ENCODE measurements at regions not wholly inside any gene's neighbourhood (a gene's known extent, or its start where the extent isn't known, plus 50 kb on each side); places are given as distances from the start of the nearest gene placed in this dataset.

- no peaks in the 10 kb centered on the region for H3K9me1 ChIP-seq (replicated peaks; ENCODE audit: control insufficient read depth, extremely low read depth, insufficient read depth, low read length)
- no TSS peak for BruUV-seq (replicated peaks)
- POLR2A ChIA-PET = no interaction called here
- H3K36me3 ChIP-seq (ENCODE audit: control insufficient read depth in 2 of 2, extremely low read depth in 1 of 2, insufficient read depth in 2 of 2, low read length in 2 of 2) = no peaks in the 10 kb centered on the region
- no peak overlapping the region for H3K4me3 ChIP-seq (replicated peaks in 1 of 3; ENCODE audit: insufficient read depth in 1 of 3, low read depth in 1 of 3, low read length in 3 of 3)
- no peaks in the 10 kb centered on the region for H4K20me1 ChIP-seq (replicated peaks; ENCODE audit: control insufficient read depth, extremely low read depth, insufficient read depth, low read length)
- H3K4me2 ChIP-seq (ENCODE audit: insufficient read depth, low read length) = no peak overlapping the region
- no peaks in the 10 kb centered on the region for H3K9me3 ChIP-seq (replicated peaks; ENCODE audit: control insufficient read depth, insufficient read depth, low read length)
- DNase-seq (ENCODE audit: low read depth, low spot score) (no peak), FAIRE-seq (no peak)
- no peak overlapping the region for H3K9ac ChIP-seq (replicated peaks; ENCODE audit: extremely low read depth, insufficient read depth, low read length)
- intact Hi-C loops (cut with micrococcal nuclease) = no loop called here
- no peaks in the 10 kb centered on the region for H3K79me2 ChIP-seq (ENCODE audit: control insufficient read depth, insufficient read depth, low read length)
- no peak overlapping the region for H2AFZ ChIP-seq (ENCODE audit: low read depth, low read length)
- H3K27me3 ChIP-seq (ENCODE audit: control insufficient read depth in 2 of 2, insufficient read depth in 2 of 2, low read length in 2 of 2) = peaks cover 4% of the 10 kb centered on the region in 2 experiments
- no peaks in the 10 kb centered on the region for H3K4me1 ChIP-seq (ENCODE audit: control insufficient read depth, extremely low read depth, insufficient read depth, low read length)
- TF ChIP-seq JUN (IDR thresholded peaks at IDR 0.05; ENCODE audit: borderline replicate concordance, insufficient read depth, insufficient read length, low read depth) (no peak), CTCF (IDR thresholded peaks at IDR 0.05; ENCODE audit: extremely low read depth in 1 of 2, insufficient read depth in 1 of 2, low read depth in 1 of 2, low read length in 2 of 2) (no peak), POLR2AphosphoS5 (IDR thresholded peaks at IDR 0.05; ENCODE audit: insufficient read depth, low read depth, low read length) (no peak)
- H3K27ac ChIP-seq (ENCODE audit: insufficient read depth, low read depth, low read length) = no peak overlapping the region
- CTCF ChIA-PET = no interaction called here
- dilution Hi-C loops (cut with MboI; ENCODE audit: extremely low pct_ligation_motif_present, low sequenced_read_pairs) = no loop called here
Observed at GRCh38 chr15:98592136-98592535, 56.2 kb upstream of the IGF1R start.

- ChIA-PET POLR2A (no interaction called here), CTCF (interaction anchor here (1.4 kb wide), 1 partner anchor 51 kb away, joined by 6 read pairs; no protein-coding TSS in a partner anchor)
- no peak overlapping the region for H3K9ac ChIP-seq (replicated peaks; ENCODE audit: extremely low read depth, insufficient read depth, low read length)
- BruUV-seq (replicated peaks) = no TSS peak
- DNase-seq (ENCODE audit: low read depth, low spot score) (no peak), FAIRE-seq (no peak)
- H3K36me3 ChIP-seq (ENCODE audit: control insufficient read depth in 2 of 2, extremely low read depth in 1 of 2, insufficient read depth in 2 of 2, low read length in 2 of 2) = no peaks in the 10 kb centered on the region
- no peaks in the 10 kb centered on the region for H3K9me3 ChIP-seq (replicated peaks; ENCODE audit: control insufficient read depth, insufficient read depth, low read length)
- peaks cover 6 to 11% of the 10 kb centered on the region in 2 experiments for H3K27me3 ChIP-seq (ENCODE audit: control insufficient read depth in 2 of 2, insufficient read depth in 2 of 2, low read length in 2 of 2)
- no peak overlapping the region for H3K4me2 ChIP-seq (ENCODE audit: insufficient read depth, low read length)
- H4K20me1 ChIP-seq (replicated peaks; ENCODE audit: control insufficient read depth, extremely low read depth, insufficient read depth, low read length) = no peaks in the 10 kb centered on the region
- no peaks in the 10 kb centered on the region for H3K9me1 ChIP-seq (replicated peaks; ENCODE audit: control insufficient read depth, extremely low read depth, insufficient read depth, low read length)
- H3K4me1 ChIP-seq (ENCODE audit: control insufficient read depth, extremely low read depth, insufficient read depth, low read length) = no peaks in the 10 kb centered on the region
- H3K27ac ChIP-seq (ENCODE audit: insufficient read depth, low read depth, low read length) = no peak overlapping the region
- TF ChIP-seq JUN (IDR thresholded peaks at IDR 0.05; ENCODE audit: borderline replicate concordance, insufficient read depth, insufficient read length, low read depth) (no peak), GATA2 (IDR thresholded peaks at IDR 0.05; ENCODE audit: insufficient read depth, insufficient read length, low read depth, low read length) (no peak), MAX (IDR thresholded peaks at IDR 0.05; ENCODE audit: insufficient read depth, insufficient read length) (no peak), EZH2 (IDR thresholded peaks at IDR 0.05; ENCODE audit: borderline replicate concordance, low read depth, low read length, severe bottlenecking) (no peak), POLR2AphosphoS5 (IDR thresholded peaks at IDR 0.05; ENCODE audit: insufficient read depth, low read depth, low read length) (no peak), FOS (IDR thresholded peaks at IDR 0.05; ENCODE audit: borderline replicate concordance, insufficient read depth, low read length) (no peak), MYC (IDR thresholded peaks at IDR 0.05; ENCODE audit: low read depth, low read length) (no peak), POLR2A (IDR thresholded peaks at IDR 0.05; ENCODE audit: low read depth, low read length) (no peak)
- no peaks in the 10 kb centered on the region for H3K79me2 ChIP-seq (ENCODE audit: control insufficient read depth, insufficient read depth, low read length)
- intact Hi-C loops (cut with micrococcal nuclease) (no loop called here), dilution Hi-C loops (cut with MboI; ENCODE audit: extremely low pct_ligation_motif_present, low sequenced_read_pairs) (no loop called here)
- H3K4me3 ChIP-seq (replicated peaks in 1 of 3; ENCODE audit: insufficient read depth in 1 of 3, low read depth in 1 of 3, low read length in 3 of 3) = no peak overlapping the region
- no peak overlapping the region for H2AFZ ChIP-seq (ENCODE audit: low read depth, low read length)
Observed at GRCh38 chr15:98596131-98596530, 52.2 kb upstream of the IGF1R start.
